ENCODE measurements at regions not wholly inside any gene's neighbourhood (a gene's known extent, or its start where the extent isn't known, plus 50 kb on each side); places are given as distances from the start of the nearest gene placed in this dataset.

DNA sequence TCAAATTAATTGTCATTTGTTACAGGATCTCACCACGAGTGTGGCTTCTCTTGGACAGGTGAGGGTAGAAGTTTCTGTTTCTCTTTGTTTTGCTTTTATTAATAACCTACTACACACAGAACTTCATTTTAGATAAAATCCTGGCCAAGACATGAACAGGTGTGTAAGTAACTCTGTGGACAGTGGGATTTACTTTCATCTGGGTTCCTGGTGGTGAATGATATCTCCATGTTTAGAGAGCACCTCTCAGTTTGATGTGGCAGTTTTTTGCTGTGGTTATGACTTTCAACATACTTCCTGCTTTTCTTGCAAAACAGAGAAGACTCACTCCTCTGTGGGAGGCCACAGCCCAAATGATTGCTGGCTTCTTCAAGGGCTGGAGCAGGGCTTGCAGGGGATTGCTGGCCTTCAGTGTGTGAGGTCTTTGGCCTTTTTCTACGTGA lies 71.1 kb upstream of the XCR1 start:
- ChIA-PET CTCF (interaction anchor here (0.6 kb wide), 2 partner anchors 56 to 70 kb away, joined by 3 to 4 read pairs; no protein-coding TSS in a partner anchor), POLR2A (ENCODE audit: unreplicated experiment) (no interaction called here)
- Histone ChIP-seq H3K79me1 (ENCODE audit: low read depth in 1 of 2, low read length in 2 of 2) (no peaks in the 10 kb centered on the region), H2BK120ac (ENCODE audit: low read depth, low read length) (no peak overlapping the region; the same call in 1 of the 2 replicates), H3K9me3 (ENCODE audit: control insufficient read depth, insufficient read depth, low read length) (no peaks in the 10 kb centered on the region; the same call in 1 of the 2 replicates), H3K27me3 (ENCODE audit: control insufficient read depth, insufficient read depth, low read length) (peaks cover 3% of the 10 kb centered on the region; the same call in 1 of the 2 replicates), H4K5ac (ENCODE audit: low read depth, low read length) (peak overlapping the region; percentile 64; the same call in 1 of the 2 replicates), H2BK5ac (ENCODE audit: low read depth, low read length, poor library complexity, severe bottlenecking) (peak overlapping the region; percentile 58), H3K4me1 (ENCODE audit: control insufficient read depth, insufficient read depth, low read length) (peaks cover 6% of the 10 kb centered on the region), H3K36me3 (ENCODE audit: control insufficient read depth, insufficient read depth, low read length) (no peaks in the 10 kb centered on the region), H4K20me1 (ENCODE audit: insufficient read depth, low read length) (no peaks in the 10 kb centered on the region), H3K14ac (replicated peaks; ENCODE audit: low read depth, low read length) (no peak overlapping the region), H4K91ac (ENCODE audit: insufficient read depth, low read depth, low read length) (no peak overlapping the region), H3K9ac (ENCODE audit: low read depth, low read length) (no peak overlapping the region), H3K27ac (ENCODE audit: insufficient read depth, low read length) (no peak overlapping the region), H3K4ac (ENCODE audit: low read depth, low read length) (no peak overlapping the region), H3K4me3 (ENCODE audit: insufficient read depth, low read depth, low read length) (no peak overlapping the region), H4K8ac (ENCODE audit: low read depth in 2 of 2, low read length in 2 of 2) (peak overlapping the region; percentile 1 to 26; a peak in 1 of 4 replicates), H2AK9ac (replicated peaks; ENCODE audit: low read depth, low read length, poor library complexity) (no peak overlapping the region), H3K4me2 (ENCODE audit: low read depth, low read length) (peak overlapping the region; percentile 18; the same call in 1 of the 2 replicates), H2BK15ac (ENCODE audit: low read depth, low read length) (no peak overlapping the region), H3K9me1 (ENCODE audit: insufficient read depth, low read length) (no peaks in the 10 kb centered on the region; the same call in 1 of the 2 replicates), H2BK20ac (ENCODE audit: low read depth, low read length) (peak overlapping the region; percentile 12; the same call in 1 of the 2 replicates), H3K23ac (ENCODE audit: low read depth, low read length) (no peak overlapping the region), H3K56ac (ENCODE audit: extremely low read depth, insufficient read depth, low read length) (no peak overlapping the region), H2AFZ (replicated peaks; ENCODE audit: low read length, poor library complexity) (peak overlapping the region; percentile 35), H2AK5ac (ENCODE audit: low read depth, low read length) (no peak overlapping the region), H3K18ac (ENCODE audit: low read depth, low read length) (peak overlapping the region; percentile 67; the same call in 1 of the 2 replicates)
- in situ Hi-C loops (cut with MboI; ENCODE audit: low sequenced_read_pairs) (loop anchor here (25.0 kb wide), 1 partner anchor 1061 kb away; the partner anchor contains the start of gene CLEC3B), dilution Hi-C loops (cut with HindIII; ENCODE audit: low sequenced_read_pairs, unreplicated experiment) (no loop called here), intact Hi-C loops (cut with micrococcal nuclease) (no loop called here)
- DNase-seq (peak; percentile 50), ATAC-seq (ENCODE audit: low read depth) (peak; percentile 68)
- TF ChIP-seq CEBPB (IDR thresholded peaks at IDR 0.05; ENCODE audit: low read depth, low read length) (peak; percentile 44), CHD1 (IDR thresholded peaks at IDR 0.05; ENCODE audit: low read depth, low read length) (no peak)
- no CpG with 5 or more reads among the region's 2 CpGs for WGBS, 2 experiments (ENCODE audit: extremely low coverage in 2 of 2, insufficient read length in 1 of 2)
- BruUV-seq (replicated peaks) = no TSS peak

All from IMR-90 (cell line).